LNCAP (cell line): ENCODE measurements at regions not wholly inside any gene's neighbourhood (a gene's known extent, or its start where the extent isn't known, plus 50 kb on each side); places are given as distances from the start of the nearest gene placed in this dataset.

Experiments used
- CTCF ChIP-seq: fragments of 450-650 bp; IDR thresholded peaks from 2 replicates; pipeline ENCODE4 v1.5.1; 2017; ENCODE audit warnings: mild to moderate bottlenecking

GRCh38 chr2:55811048-55811447 is 112.5 kb downstream of the EFEMP1 start:
- no peak for TF ChIP-seq CTCF

DNA sequence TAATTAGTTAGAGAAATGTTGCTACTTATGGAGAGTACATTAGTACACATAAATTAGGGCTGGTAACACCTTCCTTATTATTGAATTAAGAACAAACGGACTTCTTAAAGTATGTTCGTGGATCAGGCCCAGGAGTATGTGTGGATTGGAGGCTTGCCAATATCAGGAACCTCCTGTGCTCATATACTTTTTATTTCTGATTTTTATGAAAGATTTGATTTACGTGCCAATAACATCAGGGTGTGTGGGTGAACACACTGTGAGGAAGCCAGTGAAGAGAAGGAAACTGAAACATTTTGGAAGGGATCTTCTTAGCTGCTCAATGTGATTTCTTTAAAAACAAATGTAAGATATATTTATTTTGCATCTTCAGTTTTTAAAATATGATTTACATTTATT is 113.0 kb downstream of the EFEMP1 start:
- TF ChIP-seq CTCF: no peak

DNA sequence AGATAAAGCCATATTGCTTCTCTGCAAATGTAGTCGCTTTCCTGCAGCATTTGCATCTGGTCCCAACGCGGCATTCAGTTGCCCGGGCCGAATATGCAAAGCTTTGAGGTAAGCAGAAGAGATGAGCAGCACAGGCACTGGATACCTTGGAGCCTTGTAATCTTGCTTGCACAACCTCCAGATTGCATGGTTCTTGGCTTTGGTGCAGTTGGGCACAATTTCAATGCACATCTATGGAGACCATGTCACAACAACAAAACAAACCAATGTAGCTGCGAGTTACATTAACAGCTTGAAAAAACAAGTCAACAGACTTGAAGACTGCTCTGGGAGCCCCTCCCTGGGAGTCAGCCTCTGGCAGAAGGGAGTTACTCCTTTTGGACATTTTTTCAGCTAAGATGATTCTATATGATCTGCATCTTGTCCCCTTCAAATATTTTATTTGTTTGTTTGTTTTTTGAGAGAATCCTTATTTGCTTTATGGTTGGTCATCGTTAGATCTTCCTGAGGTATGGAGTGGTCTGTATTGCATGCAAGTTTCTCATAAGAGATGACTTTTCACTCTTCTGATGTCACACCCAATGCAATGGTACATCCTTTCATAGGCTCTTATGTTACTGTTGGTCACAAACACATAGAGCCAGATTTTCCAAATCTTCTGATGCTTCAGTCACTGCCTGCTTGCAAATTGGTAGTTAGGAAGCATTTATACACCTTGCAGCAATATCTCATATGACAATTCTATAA is 113.5 kb downstream of the EFEMP1 start:
- TF ChIP-seq CTCF: no peak

GRCh38 chr2:55807900-55808299 is 114.3 kb upstream of the PNPT1 start:
- no peak for TF ChIP-seq CTCF

DNA sequence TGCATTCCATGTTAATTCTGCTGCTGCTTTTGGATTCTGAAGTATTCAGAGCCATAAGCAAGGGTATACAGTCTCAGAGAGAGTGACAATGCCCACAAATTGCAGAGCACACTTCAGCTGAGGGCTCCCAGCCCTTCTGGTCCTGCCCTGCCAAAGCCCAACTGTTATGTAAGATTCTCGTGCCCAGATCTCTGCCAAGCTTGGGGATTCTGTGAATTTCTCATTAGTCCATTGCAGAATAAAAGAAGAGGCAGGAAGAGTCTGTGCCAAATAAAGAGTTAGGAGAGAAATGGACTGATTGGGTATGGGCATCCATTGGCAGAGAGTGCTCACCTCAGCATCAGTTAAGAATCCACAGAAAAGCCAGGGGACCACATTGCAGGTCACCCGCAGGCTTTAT is 112.0 kb upstream of the PNPT1 start:
- no peak for TF ChIP-seq CTCF

GRCh38 chr2:55804535-55804934 is 110.9 kb upstream of the PNPT1 start:
- no peak for TF ChIP-seq CTCF

DNA sequence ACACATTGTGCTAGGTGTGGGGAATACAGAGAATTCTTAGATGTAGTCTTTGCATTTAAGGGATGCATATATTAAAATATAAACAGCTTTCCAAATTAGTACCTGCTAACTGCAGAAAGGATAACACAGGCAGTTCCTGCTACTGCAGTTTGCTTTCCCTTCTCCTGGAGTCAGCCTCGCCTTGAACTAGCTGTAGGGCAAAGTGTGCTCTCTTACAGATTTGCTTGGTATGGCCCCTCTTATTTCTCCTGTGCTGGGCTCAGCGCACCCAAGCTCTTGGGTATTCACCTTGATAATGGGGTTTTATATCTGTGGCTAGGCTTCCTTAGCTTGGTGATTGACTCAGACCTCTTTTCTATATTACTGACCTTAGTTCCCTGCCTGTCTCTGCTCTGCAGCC is 108.4 kb upstream of the PNPT1 start:
- TF ChIP-seq CTCF: no peak

DNA sequence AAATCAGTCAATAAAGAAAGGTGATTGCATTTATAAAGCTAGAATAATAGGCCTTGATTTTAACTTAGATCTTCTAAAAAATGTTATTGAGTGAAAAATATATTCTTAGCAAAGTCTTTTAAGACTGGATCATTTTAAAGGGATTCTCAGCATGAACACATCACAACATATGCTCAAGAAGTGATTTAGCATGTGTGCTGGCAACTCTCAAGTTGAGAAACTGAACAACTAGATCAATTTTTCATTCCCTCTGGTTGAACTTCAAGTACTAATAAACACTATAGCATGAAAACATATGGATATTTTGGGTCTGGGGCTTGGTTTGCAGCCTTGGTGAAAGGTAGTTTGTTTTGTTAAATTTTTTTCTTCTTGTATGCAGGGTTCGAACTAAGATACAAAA is 107.8 kb upstream of the PNPT1 start:
- TF ChIP-seq CTCF: no peak
